SK-N-SH (cell line): ENCODE measurements at regions not wholly inside any gene's neighbourhood (a gene's known extent, or its start where the extent isn't known, plus 50 kb on each side); places are given as distances from the start of the nearest gene placed in this dataset.

Experiments used
- CTCF ChIA-PET: fragments of 300-600, 350-600 bp; formaldehyde crosslinking; extraction: SDS; loops from one replicate; lab custom pipeline; 2021; lab: Yijun Ruan, JAX
- POLR2A ChIA-PET: fragments of 350-600 bp; sonication (Branson Sonifier 250); formaldehyde crosslinking; extraction: SDS; loops from one replicate; lab custom pipeline; 2020; ENCODE audit warnings: antibody characterized with exemption, inconsistent platforms; lab: Yijun Ruan, JAX
- DNase-seq: peaks from one replicate; pipeline ENCODE4 v3.0.0; 2012
- H2AFZ ChIP-seq: fragments of 200-600 bp; sonication (generic); 2 replicates; pipeline ENCODE4 v1.8.1; 2016; ENCODE audit warnings: antibody characterized with exemption, mild to moderate bottlenecking, low read depth
- H3F3A ChIP-seq: fragments of 200-600 bp; sonication (generic); replicated peaks from 2 replicates; pipeline ENCODE3; 2016; ENCODE audit warnings: antibody characterized with exemption, mild to moderate bottlenecking; ENCODE audit not compliant: insufficient read depth
- H3K27ac ChIP-seq, 2 experiments: fragments of 200-500 bp in 1 of 2; fragments of 200-600 bp in 1 of 2; sonication (Bioruptor generic) in 1 of 2; sonication (generic), shearing (Covaris generic) in 1 of 2; 2 replicates each; pipeline versions ENCODE4 v1.5.1 to v1.6.1; 2014 to 2016; ENCODE audit warnings: low read depth in 2 of 2, inconsistent platforms in 1 of 2, low read length in 1 of 2, mild to moderate bottlenecking in 1 of 2, mixed read lengths in 1 of 2
- H3K27me3 ChIP-seq: fragments of 200-600 bp; sonication (generic), shearing (Covaris generic); 2 replicates; pipeline ENCODE4 v1.6.1; 2016; ENCODE audit warnings: mixed run types; ENCODE audit not compliant: insufficient read depth
- H3K36me3 ChIP-seq, 2 experiments: fragments of 200-500 bp in 1 of 2; fragments of 200-600 bp in 1 of 2; sonication (Bioruptor generic) in 1 of 2; sonication (generic) in 1 of 2; replicated peaks in 1 of 2; 2 replicates each; pipeline versions ENCODE3 to v1.5.1; 2014 to 2016; ENCODE audit warnings: low read length in 1 of 2, mild to moderate bottlenecking in 1 of 2; ENCODE audit not compliant: insufficient read depth in 2 of 2, control insufficient read depth in 1 of 2
- H3K4me1 ChIP-seq, 2 experiments: fragments of 200-500 bp in 1 of 2; fragments of 200-600 bp in 1 of 2; sonication (Bioruptor generic) in 1 of 2; sonication (generic), shearing (Covaris generic) in 1 of 2; 2 replicates each; pipeline versions ENCODE4 v1.5.1 to v1.6.1; 2014 to 2016; ENCODE audit warnings: low read depth in 1 of 2, low read length in 1 of 2, mixed run types in 1 of 2; ENCODE audit not compliant: insufficient read depth in 2 of 2, control insufficient read depth in 1 of 2
- H3K4me2 ChIP-seq: fragments of 200-600 bp; sonication (generic), shearing (Covaris generic); 2 replicates; pipeline ENCODE4 v1.6.1; 2017; ENCODE audit warnings: mixed run types
- H3K4me3 ChIP-seq, 2 experiments: fragments of 200-500 bp in 1 of 2; fragments of 200-600 bp in 1 of 2; sonication (Bioruptor generic) in 1 of 2; sonication (generic), shearing (Covaris generic) in 1 of 2; 2 replicates each; pipeline versions ENCODE4 v1.5.1 to v1.8.1; 2014 to 2016; ENCODE audit warnings: low read depth in 2 of 2, inconsistent platforms in 1 of 2, low read length in 1 of 2, mild to moderate bottlenecking in 1 of 2, mixed read lengths in 1 of 2, moderate library complexity in 1 of 2
- H3K79me2 ChIP-seq: fragments of 200-600 bp; sonication (generic); 2 replicates; pipeline ENCODE4 v1.8.1; 2017; ENCODE audit warnings: mild to moderate bottlenecking; ENCODE audit not compliant: insufficient read depth
- H3K9ac ChIP-seq: fragments of 200-600 bp; sonication (generic); 2 replicates; pipeline ENCODE4 v1.6.1; 2017; ENCODE audit warnings: mixed run types
- H3K9me2 ChIP-seq: fragments of 200-600 bp; sonication (generic); 2 replicates; pipeline ENCODE4 v1.6.1; 2017; ENCODE audit warnings: mixed run types
- H3K9me3 ChIP-seq: fragments of 200-600 bp; sonication (generic); 2 replicates; pipeline ENCODE4 v1.6.1; 2017; ENCODE audit warnings: mixed run types, mild to moderate bottlenecking, moderate library complexity
- H4K20me1 ChIP-seq: fragments of 200-600 bp; sonication (generic); 2 replicates; pipeline ENCODE4 v1.6.1; 2017; ENCODE audit warnings: mild to moderate bottlenecking, mixed run types; ENCODE audit not compliant: insufficient read depth
- ELF1 ChIP-seq: IDR thresholded peaks from 2 replicates; pipeline ENCODE4 v1.4.0; 2012
- EP300 ChIP-seq, 2 experiments: IDR thresholded peaks; 2 replicates each; pipeline versions ENCODE4 v1.4.0 to v1.6.1; 2012; ENCODE audit warnings: borderline replicate concordance in 1 of 2, low read depth in 1 of 2, low read length in 1 of 2
- GABPA ChIP-seq: IDR thresholded peaks from 2 replicates; pipeline ENCODE4 v1.4.0; 2012; ENCODE audit warnings: low read depth, mild to moderate bottlenecking
- MEF2A ChIP-seq: IDR thresholded peaks from 2 replicates; pipeline ENCODE4 v1.4.0; 2012; ENCODE audit warnings: low read depth, borderline replicate concordance
- MXI1 ChIP-seq: IDR thresholded peaks from 2 replicates; pipeline ENCODE4 v1.6.1; 2012; ENCODE audit warnings: mild to moderate bottlenecking, low read depth, low read length, improper control_type of control experiment
- NRF1 ChIP-seq: IDR thresholded peaks from 2 replicates; pipeline ENCODE4 v1.6.1; 2012; ENCODE audit warnings: low read depth, mild to moderate bottlenecking, low read length
- RAD21 ChIP-seq: IDR thresholded peaks from 2 replicates; pipeline ENCODE4 v1.6.1; 2012; ENCODE audit warnings: mild to moderate bottlenecking, low read length
- RXRA ChIP-seq: IDR thresholded peaks from 2 replicates; pipeline ENCODE4 v1.4.0; 2012; ENCODE audit warnings: low read depth, mild to moderate bottlenecking, borderline replicate concordance
- YY1 ChIP-seq: IDR thresholded peaks from 2 replicates; pipeline ENCODE4 v1.4.0; 2012; ENCODE audit warnings: low read depth, mild to moderate bottlenecking
- WGBS: methylation state at CpG from one replicate; pipeline ENCODE4 v1.1.6; 2017; ENCODE audit warnings: low lambda C conversion rate; 5-methylcytosine and 5-hydroxymethylcytosine counted together
- TF ChIP-seq, protein P1 (sequence below): IDR thresholded peaks from 2 replicates; pipeline ENCODE4 v1.6.1; 2012; ENCODE audit warnings: mild to moderate bottlenecking, low read depth, low read length, moderate library complexity
- TF ChIP-seq, protein P2 (sequence below): fragments of 200-600 bp; sonication (generic); IDR thresholded peaks from 2 replicates; pipeline ENCODE4 v1.6.1; 2017; ENCODE audit warnings: antibody characterized with exemption, mild to moderate bottlenecking, moderate library complexity
- TF ChIP-seq, protein P3 (sequence below): IDR thresholded peaks from 2 replicates; pipeline ENCODE4 v1.4.0; 2012; ENCODE audit warnings: low read depth, borderline replicate concordance

DNA sequence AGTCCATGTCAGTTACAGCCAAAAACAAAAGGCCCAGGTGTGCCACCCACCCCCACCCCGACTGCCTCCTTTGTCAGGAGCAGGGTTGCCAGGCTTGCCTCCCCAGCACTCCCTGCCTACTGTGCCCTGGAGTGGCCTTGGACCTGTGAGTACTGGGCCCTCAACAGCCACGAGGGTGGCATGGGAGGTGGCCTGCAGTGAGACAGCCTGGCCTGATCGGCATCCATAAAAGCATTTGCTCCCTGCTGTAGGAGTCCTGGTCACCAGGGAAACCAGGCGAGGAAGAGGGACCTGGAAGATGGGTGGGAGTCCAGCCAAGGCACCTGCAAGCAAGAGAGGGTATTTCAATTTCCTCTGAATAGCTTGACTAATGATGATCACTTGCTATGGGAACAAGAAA is 56.4 kb upstream of the KCNMB2 start:
- ChIA-PET CTCF (interaction anchor here (0.9 kb wide), 1 partner anchor 487 kb away, joined by 4 read pairs; no protein-coding TSS in a partner anchor), POLR2A (no interaction called here)
- H4K20me1 ChIP-seq, result no peaks in the 10 kb centered on the region
- H3K79me2 ChIP-seq, result no peaks in the 10 kb centered on the region
- WGBS, result 12% methylated on average over 3 of the region's 4 CpGs
- TF ChIP-seq RAD21 (no peak), GABPA (no peak), MXI1 (no peak), YY1 (no peak), NRF1 (no peak)
- TF ChIP-seq, protein P1, sequence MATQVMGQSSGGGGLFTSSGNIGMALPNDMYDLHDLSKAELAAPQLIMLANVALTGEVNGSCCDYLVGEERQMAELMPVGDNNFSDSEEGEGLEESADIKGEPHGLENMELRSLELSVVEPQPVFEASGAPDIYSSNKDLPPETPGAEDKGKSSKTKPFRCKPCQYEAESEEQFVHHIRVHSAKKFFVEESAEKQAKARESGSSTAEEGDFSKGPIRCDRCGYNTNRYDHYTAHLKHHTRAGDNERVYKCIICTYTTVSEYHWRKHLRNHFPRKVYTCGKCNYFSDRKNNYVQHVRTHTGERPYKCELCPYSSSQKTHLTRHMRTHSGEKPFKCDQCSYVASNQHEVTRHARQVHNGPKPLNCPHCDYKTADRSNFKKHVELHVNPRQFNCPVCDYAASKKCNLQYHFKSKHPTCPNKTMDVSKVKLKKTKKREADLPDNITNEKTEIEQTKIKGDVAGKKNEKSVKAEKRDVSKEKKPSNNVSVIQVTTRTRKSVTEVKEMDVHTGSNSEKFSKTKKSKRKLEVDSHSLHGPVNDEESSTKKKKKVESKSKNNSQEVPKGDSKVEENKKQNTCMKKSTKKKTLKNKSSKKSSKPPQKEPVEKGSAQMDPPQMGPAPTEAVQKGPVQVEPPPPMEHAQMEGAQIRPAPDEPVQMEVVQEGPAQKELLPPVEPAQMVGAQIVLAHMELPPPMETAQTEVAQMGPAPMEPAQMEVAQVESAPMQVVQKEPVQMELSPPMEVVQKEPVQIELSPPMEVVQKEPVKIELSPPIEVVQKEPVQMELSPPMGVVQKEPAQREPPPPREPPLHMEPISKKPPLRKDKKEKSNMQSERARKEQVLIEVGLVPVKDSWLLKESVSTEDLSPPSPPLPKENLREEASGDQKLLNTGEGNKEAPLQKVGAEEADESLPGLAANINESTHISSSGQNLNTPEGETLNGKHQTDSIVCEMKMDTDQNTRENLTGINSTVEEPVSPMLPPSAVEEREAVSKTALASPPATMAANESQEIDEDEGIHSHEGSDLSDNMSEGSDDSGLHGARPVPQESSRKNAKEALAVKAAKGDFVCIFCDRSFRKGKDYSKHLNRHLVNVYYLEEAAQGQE, result no peak
- TF ChIP-seq, protein P2, sequence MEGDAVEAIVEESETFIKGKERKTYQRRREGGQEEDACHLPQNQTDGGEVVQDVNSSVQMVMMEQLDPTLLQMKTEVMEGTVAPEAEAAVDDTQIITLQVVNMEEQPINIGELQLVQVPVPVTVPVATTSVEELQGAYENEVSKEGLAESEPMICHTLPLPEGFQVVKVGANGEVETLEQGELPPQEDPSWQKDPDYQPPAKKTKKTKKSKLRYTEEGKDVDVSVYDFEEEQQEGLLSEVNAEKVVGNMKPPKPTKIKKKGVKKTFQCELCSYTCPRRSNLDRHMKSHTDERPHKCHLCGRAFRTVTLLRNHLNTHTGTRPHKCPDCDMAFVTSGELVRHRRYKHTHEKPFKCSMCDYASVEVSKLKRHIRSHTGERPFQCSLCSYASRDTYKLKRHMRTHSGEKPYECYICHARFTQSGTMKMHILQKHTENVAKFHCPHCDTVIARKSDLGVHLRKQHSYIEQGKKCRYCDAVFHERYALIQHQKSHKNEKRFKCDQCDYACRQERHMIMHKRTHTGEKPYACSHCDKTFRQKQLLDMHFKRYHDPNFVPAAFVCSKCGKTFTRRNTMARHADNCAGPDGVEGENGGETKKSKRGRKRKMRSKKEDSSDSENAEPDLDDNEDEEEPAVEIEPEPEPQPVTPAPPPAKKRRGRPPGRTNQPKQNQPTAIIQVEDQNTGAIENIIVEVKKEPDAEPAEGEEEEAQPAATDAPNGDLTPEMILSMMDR, result no peak
- no peaks in the 10 kb centered on the region for H3F3A ChIP-seq
- no peaks in the 10 kb centered on the region for H3K9me3 ChIP-seq
- H3K27me3 ChIP-seq, result 0 out of 2 replicates have a peak, but pooled peaks cover 4% of the 10 kb centered on the region
- no peak overlapping the region for H2AFZ ChIP-seq
- no peak overlapping the region for H3K4me2 ChIP-seq
- H3K9ac ChIP-seq, result no peak overlapping the region
- H3K9me2 ChIP-seq, result no peaks in the 10 kb centered on the region
- H3K36me3 ChIP-seq, result no peaks in the 10 kb centered on the region
- no peak overlapping the region for H3K27ac ChIP-seq
- peaks cover 0 to 7% of the 10 kb centered on the region in 2 experiments; a peak in 1 of 4 replicates for H3K4me1 ChIP-seq
- no peak for DNase-seq
- H3K4me3 ChIP-seq, result no peak overlapping the region

DNA sequence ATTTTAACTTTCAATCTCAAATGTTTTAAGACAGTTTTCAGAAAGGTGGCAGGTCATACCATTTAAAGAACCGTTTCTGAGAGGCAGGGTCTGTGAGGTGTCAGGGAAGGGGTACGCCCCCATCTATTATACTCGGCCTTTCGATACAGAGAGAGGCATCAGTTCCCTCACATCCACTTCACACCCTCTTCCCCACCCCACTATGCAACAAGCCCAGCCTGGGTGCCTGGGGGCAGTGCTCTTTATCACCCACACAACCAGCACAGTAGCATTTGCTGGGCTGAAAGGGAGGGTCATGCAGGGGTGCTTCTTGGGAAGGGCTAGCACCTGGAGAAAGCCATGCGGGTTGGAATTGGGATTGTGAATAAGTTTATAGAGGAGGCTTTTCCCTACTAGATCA is 56.0 kb upstream of the KCNMB2 start:
- no peaks in the 10 kb centered on the region for H3F3A ChIP-seq
- H4K20me1 ChIP-seq, result no peaks in the 10 kb centered on the region
- DNase-seq, result no peak
- 38% methylated on average over 5 of the region's 5 CpGs for WGBS
- H3K27ac ChIP-seq, result no peak overlapping the region
- H3K79me2 ChIP-seq, result no peaks in the 10 kb centered on the region
- no peak overlapping the region for H3K4me3 ChIP-seq
- H3K4me1 ChIP-seq, result peaks cover 0 to 7% of the 10 kb centered on the region in 2 experiments; a peak in 1 of 4 replicates
- H3K4me2 ChIP-seq, result no peak overlapping the region
- no peaks in the 10 kb centered on the region for H3K36me3 ChIP-seq
- CTCF ChIA-PET, result no interaction called here
- no peak overlapping the region for H3K9ac ChIP-seq
- no peaks in the 10 kb centered on the region for H3K9me2 ChIP-seq
- POLR2A ChIA-PET, result no interaction called here
- H3K9me3 ChIP-seq, result no peaks in the 10 kb centered on the region
- no peak overlapping the region for H2AFZ ChIP-seq
- no peak for TF ChIP-seq MEF2A
- TF ChIP-seq EP300 (IDR thresholded peaks at IDR 0.05; ENCODE audit: borderline replicate concordance in 1 of 2, low read depth in 1 of 2, low read length in 1 of 2), result no peak
- no peak for TF ChIP-seq RXRA
- TF ChIP-seq, protein P1, result no peak
- TF ChIP-seq ELF1, result no peak
- TF ChIP-seq, protein P3, sequence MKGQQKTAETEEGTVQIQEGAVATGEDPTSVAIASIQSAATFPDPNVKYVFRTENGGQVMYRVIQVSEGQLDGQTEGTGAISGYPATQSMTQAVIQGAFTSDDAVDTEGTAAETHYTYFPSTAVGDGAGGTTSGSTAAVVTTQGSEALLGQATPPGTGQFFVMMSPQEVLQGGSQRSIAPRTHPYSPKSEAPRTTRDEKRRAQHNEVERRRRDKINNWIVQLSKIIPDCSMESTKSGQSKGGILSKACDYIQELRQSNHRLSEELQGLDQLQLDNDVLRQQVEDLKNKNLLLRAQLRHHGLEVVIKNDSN, result no peak
- 0 out of 2 replicates have a peak, but pooled peaks cover 4% of the 10 kb centered on the region for H3K27me3 ChIP-seq
